GM18502 (cell line): ENCODE measurements at regions not wholly inside any gene's neighbourhood (a gene's known extent, or its start where the extent isn't known, plus 50 kb on each side); places are given as distances from the start of the nearest gene placed in this dataset.

Experiments used
- ATAC-seq: cut with Tn5 transposase; IDR thresholded peaks from one replicate; pipeline ENCODE4 v1.9.1; 2021; ENCODE audit warnings: mild to moderate bottlenecking; ENCODE audit not compliant: unreplicated experiment, poor library complexity

DNA sequence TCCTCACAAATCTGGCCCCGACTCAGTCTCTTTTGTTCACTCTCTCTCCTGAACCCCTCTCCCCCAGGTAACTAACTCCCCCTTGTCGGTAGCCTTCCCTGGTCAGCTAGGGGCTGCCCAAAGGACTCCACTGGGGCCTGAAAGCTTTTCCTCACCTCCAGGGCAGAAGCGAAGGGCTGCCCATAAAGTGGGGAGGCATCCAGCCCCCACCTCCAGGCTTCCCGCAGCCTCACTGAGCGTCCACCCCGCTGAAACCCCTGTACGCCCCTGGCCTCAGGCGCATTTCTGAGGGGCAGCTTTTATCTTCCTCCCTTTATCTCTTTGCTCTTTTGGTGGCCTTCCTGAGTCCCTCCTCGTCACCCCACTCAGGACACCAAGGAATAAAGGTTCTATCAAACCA lies 249.3 kb downstream of the CYP26B1 start:
- ATAC-seq = no peak

DNA sequence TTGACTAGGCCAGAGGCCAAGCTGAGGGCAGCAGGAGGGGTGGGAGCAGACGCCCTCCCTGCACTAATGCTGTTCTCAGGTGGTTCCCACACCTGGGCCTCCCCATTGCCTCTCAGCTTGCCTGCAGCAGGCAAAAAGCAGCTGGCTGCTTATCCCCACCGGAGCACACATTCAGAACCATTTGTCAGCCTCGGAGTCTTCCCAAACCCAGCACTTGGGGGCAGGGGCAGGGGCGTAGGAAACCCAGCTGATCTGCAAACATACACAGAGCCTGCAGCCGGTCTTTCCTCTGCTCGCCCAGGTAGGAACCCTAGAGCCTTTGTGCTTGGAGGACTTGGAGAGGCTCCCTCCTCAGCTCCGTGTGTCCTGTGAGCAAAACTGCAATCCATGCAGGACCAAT lies 249.8 kb downstream of the CYP26B1 start:
- ATAC-seq = no peak

DNA sequence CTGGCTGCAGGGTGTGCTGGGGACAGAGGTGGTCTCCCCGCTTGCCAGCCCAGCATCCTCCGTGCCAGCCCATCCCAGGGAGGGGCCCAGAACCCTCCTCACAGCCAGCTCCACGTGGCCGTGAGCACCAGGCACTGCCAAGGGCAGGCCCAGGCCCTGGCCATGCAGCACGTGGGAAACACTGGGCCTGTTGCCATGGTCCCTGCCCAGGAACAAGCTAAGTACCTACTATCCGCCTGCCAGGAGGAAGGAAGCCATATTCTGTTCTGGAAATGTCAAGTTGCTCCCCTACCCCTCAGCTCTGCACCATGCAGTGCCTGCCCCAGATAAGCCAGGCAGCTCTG lies 250.6 kb downstream of the CYP26B1 start:
- ATAC-seq = no peak

DNA sequence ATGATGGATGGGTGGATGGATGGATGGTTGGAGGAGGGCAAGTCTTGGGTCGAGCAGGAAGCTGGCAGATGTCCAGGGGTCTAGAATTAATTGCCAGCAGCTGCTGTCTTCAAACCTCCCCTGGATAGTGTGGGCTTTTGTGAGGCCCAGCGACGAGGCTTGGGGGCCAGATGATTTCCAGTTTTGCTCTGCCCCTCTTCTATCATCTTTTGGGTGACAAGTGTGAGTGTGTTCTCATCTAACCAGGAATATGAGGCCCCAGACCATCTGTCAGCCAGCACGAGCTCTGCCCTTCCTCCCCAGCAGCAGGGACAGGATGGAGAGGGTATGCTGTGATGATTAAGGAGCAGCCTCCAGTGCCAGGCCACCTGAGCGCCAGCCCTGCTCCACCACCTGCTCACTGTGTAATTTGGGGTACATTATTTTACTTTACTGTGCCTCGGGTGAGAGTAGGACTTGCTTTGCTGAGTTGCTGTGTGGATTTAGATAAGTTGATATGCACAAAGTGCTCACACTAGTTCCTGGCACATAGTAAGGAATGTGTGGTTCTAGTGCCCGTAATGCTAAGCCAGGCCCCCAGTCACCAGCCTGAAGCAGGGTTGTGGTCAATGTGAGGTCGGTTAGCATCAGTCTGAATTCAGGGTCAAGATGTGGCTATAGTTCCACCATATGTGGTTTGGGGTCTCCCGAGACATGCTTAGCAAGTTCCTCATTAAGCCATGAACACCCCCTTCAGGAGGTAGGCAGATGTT lies 251.1 kb downstream of the CYP26B1 start:
- ATAC-seq = no peak

DNA sequence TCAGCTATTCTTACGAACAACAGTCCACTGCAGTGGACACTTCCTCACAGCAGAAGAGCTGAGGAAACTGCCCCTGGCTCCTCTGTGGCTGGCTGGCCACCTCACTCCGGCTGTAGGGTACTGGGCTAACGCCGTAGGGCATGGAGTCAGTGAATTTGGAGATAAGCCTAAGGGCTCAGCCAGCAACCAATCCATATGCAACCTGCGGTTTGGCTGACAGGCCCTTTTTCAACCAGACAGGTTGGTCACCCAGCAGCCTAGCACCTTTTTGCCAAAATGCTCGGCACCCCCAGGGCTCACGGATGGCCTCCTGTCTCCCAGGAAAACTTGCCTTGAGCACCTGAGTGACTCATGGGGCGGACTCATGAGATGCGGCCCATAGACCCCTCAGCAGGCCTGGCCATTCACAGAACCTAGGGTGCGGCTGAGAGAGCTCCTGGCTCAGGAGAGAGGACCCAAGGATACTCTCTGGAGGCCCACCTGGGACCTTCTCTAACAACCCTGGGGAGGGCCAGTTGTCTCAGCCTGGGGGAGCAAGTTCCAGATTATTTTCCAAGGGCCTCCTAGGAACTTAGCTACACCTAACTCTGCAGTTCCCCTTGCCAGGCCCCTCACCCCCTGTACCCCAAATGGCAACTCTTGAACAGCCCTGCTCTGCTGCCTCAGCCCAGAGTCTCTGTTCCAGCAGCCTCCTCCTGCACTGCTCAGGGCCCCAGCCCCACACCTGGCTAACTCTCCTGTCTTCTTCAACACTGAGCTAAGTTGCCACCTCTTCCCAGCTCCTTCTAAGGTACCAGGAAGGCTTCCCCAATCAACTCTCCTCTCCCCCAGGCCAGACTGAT lies 252.1 kb downstream of the CYP26B1 start:
- ATAC-seq = no peak

DNA sequence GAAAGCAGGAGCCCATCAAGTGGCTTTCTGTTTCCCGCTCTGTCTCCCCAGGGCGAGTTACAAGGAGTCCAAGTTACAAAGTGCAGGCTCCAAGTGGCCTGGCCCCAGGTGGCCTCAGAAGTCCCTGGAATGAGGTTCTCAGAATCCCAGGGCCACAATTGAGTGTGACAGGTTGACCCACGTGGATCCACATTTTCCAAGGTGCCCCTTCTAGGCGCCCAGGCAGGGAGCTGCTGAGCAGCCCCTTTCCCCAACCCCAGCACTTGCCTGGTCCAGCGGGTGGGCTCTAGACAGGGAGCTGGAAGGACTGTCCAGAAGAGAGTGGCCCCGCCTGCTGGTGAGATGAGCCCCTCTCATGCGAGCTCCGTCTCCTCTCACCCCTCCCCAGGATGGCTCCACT lies 253.4 kb downstream of the CYP26B1 start:
- ATAC-seq = no peak

DNA sequence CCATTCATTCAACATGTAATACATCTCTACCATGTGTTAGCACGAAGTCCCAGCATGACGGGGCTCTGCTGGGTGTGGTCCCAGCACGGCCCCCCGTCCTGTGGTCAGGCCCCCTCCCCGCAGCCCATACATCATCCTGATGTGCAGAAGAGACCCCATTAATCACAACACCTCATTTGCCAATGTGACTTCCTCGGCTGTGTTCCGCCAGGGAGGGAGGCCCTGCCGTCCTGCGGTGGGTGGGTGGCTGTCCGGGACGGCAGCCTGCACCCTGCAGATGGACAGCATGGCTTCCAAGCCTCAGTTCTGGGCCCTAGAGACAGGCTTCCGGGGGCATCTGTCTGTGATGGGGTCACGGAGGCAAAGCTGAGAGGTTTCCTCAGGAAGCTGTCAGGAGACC lies 254.0 kb downstream of the CYP26B1 start:
- ATAC-seq = no peak

DNA sequence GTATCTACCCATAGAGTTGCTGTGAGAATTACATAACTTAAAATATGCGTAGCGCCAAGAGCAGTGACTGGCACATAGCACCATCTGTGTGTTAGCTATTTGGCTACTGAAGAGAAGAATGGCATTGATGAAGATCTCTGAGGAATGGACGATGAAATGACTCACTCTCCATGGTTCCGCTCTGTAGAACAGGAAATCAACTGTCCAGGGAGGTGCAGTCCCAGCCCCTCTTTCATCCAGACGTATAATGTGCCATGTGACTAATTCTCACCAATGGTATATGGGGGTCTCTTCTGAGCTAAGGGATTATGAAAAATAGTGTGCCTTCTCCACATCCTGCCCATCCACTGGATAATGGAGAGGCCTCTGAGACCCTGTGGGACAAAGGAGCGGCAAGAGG lies 254.8 kb downstream of the CYP26B1 start:
- ATAC-seq = no peak

DNA sequence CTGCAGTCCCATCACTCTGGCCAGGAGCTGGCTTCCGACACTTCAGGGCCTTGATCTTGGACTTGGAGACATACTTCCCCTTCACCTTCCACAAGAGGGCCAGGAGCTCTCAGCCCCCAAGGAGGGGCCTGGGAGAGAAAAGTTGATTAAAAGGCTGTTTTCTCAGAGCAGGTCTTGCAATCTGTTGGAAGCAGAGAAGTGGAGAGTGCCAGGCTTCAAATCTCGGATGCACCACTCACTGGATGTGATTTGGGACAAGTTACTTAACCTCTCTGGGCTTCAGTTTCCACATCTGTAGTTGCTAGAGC lies 255.3 kb downstream of the CYP26B1 start:
- ATAC-seq = no peak

DNA sequence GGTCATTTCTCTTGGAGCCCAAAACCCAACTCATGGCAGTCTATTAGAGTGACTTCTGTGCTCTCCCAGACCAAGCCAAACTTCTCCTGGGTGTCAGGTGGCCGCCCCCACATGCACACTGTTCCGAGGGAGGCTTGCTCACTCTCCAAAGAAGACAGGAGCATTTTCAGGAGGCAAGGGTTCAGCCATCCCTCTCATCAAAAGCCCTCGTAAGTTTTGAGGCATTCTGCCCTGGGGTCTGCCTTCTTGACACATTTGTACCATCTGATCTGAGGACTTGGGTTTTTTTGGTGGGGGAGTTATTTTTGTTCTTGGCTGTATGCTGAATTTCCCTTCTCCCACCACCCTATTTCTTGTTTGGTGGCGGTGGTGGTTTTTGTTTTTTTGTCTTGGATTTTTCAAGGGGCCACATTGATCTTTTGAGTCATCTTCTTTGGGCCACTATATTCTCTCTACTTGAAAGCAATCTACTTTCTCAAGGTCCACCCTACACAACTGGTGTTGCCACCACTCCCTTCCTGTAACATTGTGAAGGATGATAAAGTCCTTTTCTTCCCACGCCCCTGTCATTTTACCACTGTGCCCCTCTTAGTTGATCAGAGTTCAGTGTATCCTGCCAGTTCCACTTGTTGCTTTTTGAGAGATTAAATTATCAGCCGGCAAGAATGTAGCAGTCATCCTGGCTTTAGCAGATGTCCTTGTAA lies 255.8 kb downstream of the CYP26B1 start:
- ATAC-seq = no peak

DNA sequence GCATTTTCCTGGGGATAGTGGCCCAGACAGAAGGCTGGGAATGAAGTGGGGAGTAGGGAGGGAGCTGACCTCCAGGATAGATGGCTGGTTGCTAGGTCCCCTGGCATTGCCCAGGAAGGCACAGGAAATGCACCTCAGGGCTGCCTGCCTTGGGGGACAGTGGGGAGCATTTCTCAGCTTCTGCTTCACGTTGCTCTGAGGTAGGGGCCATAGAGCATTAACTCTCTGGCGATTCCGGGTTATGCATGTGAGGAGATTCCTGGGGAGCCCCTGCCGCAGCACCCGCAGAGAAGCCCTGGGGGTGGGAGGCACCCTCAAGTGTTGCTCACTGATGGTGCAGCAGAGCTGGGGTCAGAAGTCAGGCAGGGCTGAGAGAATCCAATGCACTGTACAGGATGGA lies 256.5 kb downstream of the CYP26B1 start:
- no peak for ATAC-seq

DNA sequence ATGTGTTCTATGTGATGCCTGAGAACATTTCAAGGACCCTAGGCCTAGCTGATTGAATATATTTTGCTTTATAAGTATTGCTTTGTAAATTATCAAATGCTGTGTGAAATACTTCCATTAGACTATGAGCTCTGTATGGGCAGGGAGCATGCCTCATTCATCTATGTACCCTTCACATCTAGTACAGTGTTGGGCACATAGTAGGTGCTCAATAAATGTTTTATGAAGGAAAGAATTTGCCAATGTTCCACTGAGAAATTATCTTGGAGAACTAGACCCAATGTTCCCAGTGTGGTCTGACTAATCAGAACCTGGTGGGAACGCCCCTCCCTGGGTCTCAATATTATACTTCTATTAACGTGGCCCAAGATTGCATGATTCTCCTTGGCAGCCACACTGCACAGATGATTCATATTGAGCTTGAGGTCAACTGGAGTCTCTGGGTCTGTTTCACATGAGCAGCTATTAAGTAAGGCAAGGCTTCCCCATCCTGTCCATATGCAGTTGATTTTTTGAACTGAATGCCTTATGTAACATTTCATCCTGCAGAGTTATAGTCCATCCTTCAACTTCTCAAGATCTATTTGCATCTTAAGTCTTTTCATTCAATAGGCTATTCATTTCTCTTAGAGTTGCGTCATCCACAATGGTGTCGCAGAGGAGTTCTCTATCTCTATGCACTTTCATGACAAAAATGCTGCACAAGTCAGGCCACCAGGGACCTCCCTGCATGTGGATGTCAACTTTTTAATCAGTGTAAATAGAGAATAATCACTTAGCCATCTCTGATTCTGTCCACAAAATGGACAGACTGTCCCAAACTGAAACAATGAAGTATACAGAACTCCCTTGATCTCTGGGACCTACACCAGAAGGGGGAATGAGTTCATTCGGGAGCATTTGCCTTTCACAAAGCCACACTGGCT lies 257.6 kb downstream of the CYP26B1 start:
- no peak for ATAC-seq

DNA sequence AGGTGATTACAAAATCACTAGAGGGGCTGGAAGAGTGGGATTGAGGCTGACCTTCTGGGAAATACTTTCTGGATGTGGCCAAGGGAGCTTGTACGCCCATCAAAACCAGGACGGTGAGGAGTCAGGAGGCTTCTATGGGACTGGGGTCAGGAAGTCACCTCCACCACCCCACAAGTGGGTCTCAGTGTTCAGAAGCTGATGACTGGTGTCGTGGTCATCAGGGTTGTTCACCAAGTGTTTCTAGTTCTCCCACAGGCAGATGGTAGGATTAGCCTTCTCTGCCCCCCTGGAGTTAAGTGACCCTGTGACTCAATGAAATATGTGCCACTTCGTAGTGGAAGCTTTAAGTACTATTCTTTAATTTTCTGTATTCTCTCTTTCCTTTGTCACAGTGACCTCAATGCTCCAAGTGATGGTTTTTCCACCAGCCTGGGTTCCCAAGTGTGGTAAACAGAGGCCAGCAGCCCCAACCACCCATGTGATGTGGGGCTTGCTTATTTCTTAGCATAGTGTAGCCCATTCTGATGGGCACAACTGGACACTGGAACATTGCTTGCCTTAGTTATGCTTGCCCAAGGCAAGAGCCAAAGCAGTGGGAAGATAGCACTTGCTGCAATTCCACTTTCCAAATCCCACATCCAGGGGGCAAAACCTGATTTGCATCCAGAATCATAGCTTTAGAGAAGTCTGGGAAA lies 258.8 kb downstream of the CYP26B1 start:
- no peak for ATAC-seq

DNA sequence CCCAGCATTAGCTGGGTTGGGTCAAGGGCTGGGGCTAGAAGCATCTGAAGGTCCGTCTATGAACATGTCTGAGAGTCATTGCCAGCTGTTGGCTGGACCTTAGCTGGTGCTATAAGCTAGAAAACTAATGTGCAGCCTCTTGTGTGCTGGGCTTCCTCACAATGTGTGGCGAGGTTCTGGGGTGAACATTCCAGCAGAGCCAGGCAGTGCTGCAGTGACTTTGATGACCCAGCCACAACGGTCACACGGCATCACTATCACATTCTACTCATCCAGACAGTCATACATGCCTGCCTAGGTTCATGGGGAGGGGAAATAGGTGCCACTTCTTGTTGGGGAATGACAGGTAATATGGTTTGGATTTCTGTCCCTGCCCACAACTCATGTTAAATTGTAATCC lies 260.5 kb downstream of the CYP26B1 start:
- no peak for ATAC-seq

DNA sequence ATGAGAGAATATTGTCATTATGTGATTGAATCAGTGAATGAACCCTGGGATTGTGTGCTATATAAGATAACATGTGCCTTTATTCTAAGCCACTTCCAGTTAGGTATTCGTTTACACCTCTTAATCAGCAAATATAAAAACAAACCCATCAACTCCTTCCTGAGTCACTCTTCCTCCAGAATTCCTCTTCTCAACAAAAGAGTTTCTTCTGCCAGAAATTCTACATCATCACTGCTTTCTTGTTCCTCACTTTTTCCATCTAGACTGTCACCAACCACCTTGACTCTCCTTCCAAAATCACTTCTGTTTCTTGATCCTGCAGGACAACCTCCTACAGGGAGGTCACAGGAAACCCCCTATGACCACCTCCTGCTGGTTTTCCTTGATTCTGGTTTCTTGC lies 261.4 kb downstream of the CYP26B1 start:
- no peak for ATAC-seq

DNA sequence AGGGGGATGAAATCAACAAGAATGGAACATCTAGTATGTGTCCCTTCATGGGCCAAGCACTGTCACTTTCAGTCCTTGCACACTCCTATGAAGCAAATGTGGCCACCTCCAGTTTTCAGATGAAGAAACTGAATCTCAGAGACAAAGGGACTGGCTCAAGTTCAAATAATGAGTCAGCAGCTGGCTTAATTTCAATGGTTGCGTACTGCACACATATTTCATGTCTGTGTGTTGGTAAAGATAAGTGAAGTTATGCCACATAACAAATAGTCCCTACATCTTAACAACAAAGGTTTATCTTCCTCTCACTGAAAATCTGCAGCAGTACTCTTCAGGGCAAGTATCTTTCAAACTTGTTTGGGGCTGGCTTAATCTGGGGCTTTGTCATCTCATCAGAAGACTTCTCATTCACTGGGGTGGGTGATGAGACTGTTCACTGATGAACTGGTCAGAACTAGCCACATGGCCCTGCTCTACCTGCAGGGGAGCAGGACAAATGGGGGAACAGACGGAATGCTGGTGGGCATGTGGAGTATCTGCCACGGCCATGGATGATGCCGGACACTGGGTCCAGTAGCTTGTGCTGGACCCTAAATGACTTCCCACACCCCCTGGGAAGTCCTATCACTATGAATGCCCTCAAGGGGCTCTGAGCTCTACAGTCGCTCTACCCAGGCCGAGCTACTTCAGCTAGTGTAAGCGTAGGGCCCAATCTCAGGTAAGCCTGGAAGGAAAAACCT lies 263.2 kb downstream of the CYP26B1 start:
- no peak for ATAC-seq

DNA sequence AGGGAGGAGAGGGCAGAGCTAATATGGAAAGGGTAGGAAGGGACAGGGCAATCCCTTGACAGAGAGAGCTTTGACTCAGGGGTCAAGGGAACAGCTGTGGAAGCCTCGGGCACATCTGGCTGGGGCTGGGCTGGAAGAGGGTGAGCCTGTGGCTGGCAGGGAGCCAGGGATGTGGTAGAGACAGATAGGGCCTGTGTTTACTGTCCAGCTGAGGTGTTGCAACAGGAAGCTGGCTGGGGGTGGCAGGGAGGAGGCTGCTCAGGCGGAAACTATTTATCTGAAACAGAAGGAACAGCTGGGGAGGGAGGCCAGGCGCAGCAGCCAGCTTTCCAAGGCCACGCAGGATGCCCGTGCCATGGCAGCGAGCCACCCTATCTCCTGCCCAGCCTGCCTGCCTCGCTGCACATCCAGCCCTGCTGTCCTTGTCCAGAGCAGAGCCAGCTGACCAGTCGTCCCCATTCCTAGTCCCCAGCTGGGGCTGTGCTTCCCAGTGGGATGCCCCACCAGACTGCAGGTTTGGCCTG lies 264.7 kb downstream of the CYP26B1 start:
- no peak for ATAC-seq

DNA sequence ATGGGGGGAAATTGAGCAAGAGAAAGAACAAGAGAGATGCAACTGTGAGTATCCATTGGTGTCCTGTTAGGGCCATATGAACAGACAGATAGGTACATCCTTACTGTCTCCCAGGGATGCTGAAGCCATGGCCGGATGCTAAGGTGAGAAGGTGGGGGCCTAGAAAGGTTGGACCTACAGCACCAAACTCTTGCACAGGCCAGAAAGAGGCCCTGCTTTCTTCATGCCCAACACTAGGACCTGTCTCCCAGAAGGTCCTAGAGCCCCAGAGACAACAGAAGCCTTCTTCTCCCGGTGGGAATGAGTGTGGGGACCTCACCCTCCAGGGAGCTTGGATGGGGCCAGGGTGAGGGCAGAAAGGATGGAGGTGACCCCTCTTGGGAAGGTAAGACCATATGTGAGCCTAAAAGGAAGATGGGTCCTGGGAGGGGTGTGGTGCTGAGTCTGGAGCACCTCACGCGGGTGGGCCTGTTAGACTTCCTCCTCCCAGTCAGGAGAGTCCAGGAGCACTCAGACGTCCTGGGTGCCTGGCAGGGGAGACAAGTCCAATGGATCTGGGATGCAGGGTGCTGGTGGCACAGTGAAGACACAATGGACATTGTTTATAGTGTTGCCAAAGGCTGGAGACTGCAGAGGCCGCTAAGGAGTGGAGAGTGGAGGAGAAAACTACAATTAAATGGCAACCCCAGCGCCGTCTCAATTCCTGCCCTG lies 265.3 kb downstream of the CYP26B1 start:
- no peak for ATAC-seq
